ENCODE measurements at regions not wholly inside any gene's neighbourhood (a gene's known extent, or its start where the extent isn't known, plus 50 kb on each side); places are given as distances from the start of the nearest gene placed in this dataset.

DNA sequence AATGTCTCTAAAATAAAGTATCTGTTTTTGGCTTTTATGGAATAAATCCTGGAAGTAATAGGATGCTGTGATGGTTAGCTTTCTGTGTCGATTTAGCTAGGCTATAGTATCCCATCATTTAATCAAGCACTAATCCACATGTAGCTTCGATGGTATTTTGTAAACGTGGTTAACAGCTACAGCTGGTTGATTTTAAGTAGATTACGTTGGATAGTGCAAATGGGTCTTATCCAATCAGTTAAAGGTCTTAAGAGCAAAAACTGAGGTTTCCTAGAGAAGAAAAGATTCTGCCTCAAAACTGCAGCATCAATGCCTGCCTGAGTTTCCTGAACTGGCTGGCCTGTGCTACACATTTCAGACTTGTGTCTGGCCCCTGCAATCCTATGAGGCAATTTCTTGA is 314.2 kb upstream of the SORL1-AS1 start:
- intact Hi-C loops (cut with DNase I) = no loop called here
- no peaks in the 10 kb centered on the region for H3K36me3 ChIP-seq
- DNase-seq (ENCODE audit: extremely low spot score in 2 of 2) = no peak
- TF ChIP-seq POLR2AphosphoS5 (IDR thresholded peaks at IDR 0.05; ENCODE audit: insufficient read depth in 1 of 2, low read depth in 1 of 2) = no peak
- no peak for TF ChIP-seq POLR2A (IDR thresholded peaks at IDR 0.05)
- TF ChIP-seq, protein P1, sequence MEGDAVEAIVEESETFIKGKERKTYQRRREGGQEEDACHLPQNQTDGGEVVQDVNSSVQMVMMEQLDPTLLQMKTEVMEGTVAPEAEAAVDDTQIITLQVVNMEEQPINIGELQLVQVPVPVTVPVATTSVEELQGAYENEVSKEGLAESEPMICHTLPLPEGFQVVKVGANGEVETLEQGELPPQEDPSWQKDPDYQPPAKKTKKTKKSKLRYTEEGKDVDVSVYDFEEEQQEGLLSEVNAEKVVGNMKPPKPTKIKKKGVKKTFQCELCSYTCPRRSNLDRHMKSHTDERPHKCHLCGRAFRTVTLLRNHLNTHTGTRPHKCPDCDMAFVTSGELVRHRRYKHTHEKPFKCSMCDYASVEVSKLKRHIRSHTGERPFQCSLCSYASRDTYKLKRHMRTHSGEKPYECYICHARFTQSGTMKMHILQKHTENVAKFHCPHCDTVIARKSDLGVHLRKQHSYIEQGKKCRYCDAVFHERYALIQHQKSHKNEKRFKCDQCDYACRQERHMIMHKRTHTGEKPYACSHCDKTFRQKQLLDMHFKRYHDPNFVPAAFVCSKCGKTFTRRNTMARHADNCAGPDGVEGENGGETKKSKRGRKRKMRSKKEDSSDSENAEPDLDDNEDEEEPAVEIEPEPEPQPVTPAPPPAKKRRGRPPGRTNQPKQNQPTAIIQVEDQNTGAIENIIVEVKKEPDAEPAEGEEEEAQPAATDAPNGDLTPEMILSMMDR (IDR thresholded peaks at IDR 0.05) = no peak
- no peak overlapping the region for H3K27ac ChIP-seq
- peaks cover 5% of the 10 kb centered on the region for H3K4me1 ChIP-seq
- no peaks in the 10 kb centered on the region for H3K9me3 ChIP-seq
- no peaks in the 10 kb centered on the region for H3K27me3 ChIP-seq
- H3K4me3 ChIP-seq = no peak overlapping the region

DNA sequence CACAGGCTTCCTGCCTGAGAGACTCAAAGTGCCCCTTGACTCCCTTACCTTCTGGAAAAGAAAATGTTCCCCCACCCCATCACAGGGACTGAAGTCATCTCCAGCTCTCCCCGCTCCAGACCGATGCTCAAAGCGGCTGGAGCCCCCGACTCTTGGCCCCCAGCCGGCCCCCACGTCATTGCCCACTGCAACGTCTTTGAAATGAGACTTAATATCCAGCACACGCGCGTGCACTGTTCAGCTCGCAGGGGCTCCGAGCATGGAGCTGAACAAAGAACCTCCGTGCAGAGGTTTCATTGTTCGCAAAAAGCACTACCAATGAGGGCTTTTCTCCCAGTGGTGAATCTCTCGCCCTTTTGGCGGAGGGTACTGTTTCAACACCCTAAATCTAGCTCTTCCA is 313.4 kb upstream of the SORL1-AS1 start:
- H3K4me3 ChIP-seq = no peak overlapping the region
- no peak for DNase-seq (ENCODE audit: extremely low spot score in 2 of 2)
- H3K4me1 ChIP-seq = peaks cover 5% of the 10 kb centered on the region
- intact Hi-C loops (cut with DNase I) = no loop called here
- H3K9me3 ChIP-seq = no peaks in the 10 kb centered on the region
- no peaks in the 10 kb centered on the region for H3K36me3 ChIP-seq
- H3K27me3 ChIP-seq = no peaks in the 10 kb centered on the region
- no peak overlapping the region for H3K27ac ChIP-seq
- no peak for TF ChIP-seq POLR2AphosphoS5 (IDR thresholded peaks at IDR 0.05; ENCODE audit: insufficient read depth in 1 of 2, low read depth in 1 of 2)
- TF ChIP-seq, protein P1 (IDR thresholded peaks at IDR 0.05) = no peak
- no peak for TF ChIP-seq POLR2A (IDR thresholded peaks at IDR 0.05)

DNA sequence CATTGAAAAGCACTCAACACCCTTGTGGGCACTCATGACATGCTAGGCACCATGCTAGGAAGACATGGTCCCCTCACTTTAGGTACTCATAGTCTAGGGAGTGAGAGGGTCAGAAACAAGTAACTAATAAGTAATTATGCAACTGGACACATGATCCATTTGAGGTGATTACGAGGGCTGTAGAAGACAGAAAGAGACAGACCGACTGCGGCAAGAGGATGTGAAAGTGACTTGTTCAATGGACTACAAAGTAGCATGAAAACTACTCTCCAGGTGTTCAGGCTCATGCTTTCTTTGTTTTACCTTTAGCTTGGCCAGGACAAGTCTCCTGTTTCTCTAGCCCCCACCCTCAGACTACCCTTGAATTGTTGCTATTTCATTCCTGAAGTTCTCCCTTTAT is 310.8 kb upstream of the SORL1-AS1 start:
- intact Hi-C loops (cut with DNase I) = no loop called here
- Histone ChIP-seq H3K27ac (no peak overlapping the region), H3K36me3 (no peaks in the 10 kb centered on the region), H3K9me3 (no peaks in the 10 kb centered on the region), H3K27me3 (no peaks in the 10 kb centered on the region), H3K4me3 (no peak overlapping the region), H3K4me1 (peaks cover 5% of the 10 kb centered on the region)
- no peak for DNase-seq (ENCODE audit: extremely low spot score in 2 of 2)
- TF ChIP-seq POLR2A (IDR thresholded peaks at IDR 0.05) = no peak

DNA sequence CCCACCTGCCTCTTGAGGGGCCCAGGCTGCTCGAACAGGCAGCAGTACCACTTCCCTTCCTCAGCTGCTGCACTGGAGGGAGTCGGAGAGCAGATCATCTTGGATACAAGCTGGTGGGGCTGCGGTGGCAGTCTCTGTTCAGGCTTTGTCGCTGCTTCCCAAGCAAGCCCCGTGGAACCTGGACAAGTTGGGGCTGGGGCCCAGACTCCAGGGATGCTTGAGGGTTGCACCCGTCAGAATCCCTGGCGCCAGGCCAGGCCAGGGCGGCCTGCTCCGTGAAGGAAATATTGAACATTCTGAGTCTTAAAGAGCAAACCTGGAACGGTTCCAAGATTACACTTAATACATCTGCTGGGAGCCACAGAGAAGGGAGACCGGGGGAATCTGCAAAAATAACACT is 310.1 kb upstream of the SORL1-AS1 start:
- no peaks in the 10 kb centered on the region for H3K9me3 ChIP-seq
- no peak overlapping the region for H3K4me3 ChIP-seq
- intact Hi-C loops (cut with DNase I) = no loop called here
- peaks cover 5% of the 10 kb centered on the region for H3K4me1 ChIP-seq
- H3K27ac ChIP-seq = no peak overlapping the region
- H3K36me3 ChIP-seq = no peaks in the 10 kb centered on the region
- TF ChIP-seq POLR2A (IDR thresholded peaks at IDR 0.05) = no peak
- DNase-seq (ENCODE audit: extremely low spot score in 2 of 2) = no peak
- H3K27me3 ChIP-seq = no peaks in the 10 kb centered on the region

DNA sequence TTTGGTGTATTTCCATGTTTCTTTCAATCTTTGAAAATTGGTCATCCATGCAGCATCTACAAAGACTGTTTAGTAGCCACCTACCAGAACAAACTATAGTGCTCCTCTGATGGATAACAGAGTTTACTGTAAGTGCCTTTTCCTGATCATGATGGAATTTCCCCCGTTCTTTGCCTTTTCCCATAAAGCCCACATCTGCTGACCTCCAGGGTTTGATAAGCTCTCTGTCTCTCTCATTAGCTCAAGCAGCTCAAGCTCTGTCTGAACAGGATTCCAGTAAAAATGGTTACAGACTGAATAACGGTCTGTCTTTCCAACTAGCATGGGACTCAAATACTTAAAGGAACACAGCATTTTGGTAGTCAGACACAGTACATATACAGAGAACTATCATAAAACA is 308.4 kb upstream of the SORL1-AS1 start:
- no peak overlapping the region for H3K27ac ChIP-seq
- TF ChIP-seq, protein P1 (IDR thresholded peaks at IDR 0.05) = no peak
- TF ChIP-seq POLR2AphosphoS5 (IDR thresholded peaks at IDR 0.05; ENCODE audit: insufficient read depth in 1 of 2, low read depth in 1 of 2) (no peak), POLR2A (IDR thresholded peaks at IDR 0.05) (no peak)
- DNase-seq (ENCODE audit: extremely low spot score in 2 of 2) = no peak
- H3K9me3 ChIP-seq = no peaks in the 10 kb centered on the region
- intact Hi-C loops (cut with DNase I) = no loop called here
- H3K36me3 ChIP-seq = no peaks in the 10 kb centered on the region
- H3K4me1 ChIP-seq = peaks cover 5% of the 10 kb centered on the region
- no peak overlapping the region for H3K4me3 ChIP-seq
- no peaks in the 10 kb centered on the region for H3K27me3 ChIP-seq

DNA sequence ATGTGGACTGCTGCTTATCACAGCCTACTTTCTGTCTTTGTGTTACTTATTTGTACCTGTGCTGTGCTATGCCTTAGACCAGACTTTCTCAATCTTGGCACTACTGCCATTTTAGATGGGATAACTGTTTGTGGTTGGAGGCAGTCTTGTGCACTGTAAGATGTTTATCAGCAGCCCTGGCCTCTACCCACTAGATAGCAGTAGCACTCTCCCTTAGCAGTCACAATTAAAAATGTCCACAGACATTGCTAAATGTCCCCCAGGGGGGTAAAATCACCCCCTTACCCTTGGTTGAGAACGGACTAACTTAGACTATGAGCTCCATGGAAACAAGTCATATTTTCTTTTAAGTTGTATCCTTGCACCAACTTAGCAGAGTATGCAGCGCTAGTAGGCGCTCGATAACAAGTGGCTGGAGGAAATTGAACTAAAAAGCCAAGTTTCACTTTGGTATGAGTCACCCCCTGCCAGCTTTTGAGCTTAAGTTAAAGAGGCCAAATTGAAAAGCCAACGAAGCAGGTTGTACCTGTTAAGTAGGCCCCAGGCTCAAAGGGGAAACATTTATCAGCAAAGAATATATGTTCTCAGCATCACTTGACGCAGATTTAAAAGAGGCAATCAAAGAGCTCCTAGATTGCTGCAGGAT is 304.8 kb upstream of the SORL1-AS1 start:
- no peak for DNase-seq (ENCODE audit: extremely low spot score in 2 of 2)
- Histone ChIP-seq H3K9me3 (no peaks in the 10 kb centered on the region), H3K4me3 (no peak overlapping the region), H3K4me1 (peaks cover under 1% of the 10 kb centered on the region), H3K27ac (no peak overlapping the region), H3K27me3 (no peaks in the 10 kb centered on the region), H3K36me3 (no peaks in the 10 kb centered on the region)
- intact Hi-C loops (cut with DNase I) = no loop called here
- no peak for TF ChIP-seq POLR2A (IDR thresholded peaks at IDR 0.05)
- TF ChIP-seq POLR2AphosphoS5 (IDR thresholded peaks at IDR 0.05; ENCODE audit: insufficient read depth in 1 of 2, low read depth in 1 of 2) = no peak
- TF ChIP-seq, protein P1 (IDR thresholded peaks at IDR 0.05) = no peak

Data from vagina (tissue), 2 donors.